ENCODE measurements at regions not wholly inside any gene's neighbourhood (a gene's known extent, or its start where the extent isn't known, plus 50 kb on each side); places are given as distances from the start of the nearest gene placed in this dataset.

GRCh38 chr3:144241404-144241803 is 269.8 kb downstream of the DIPK2A start:
- no peak for DNase-seq

- DNase-seq: no peak
Measured at GRCh38 chr3:144242747-144243146, 271.1 kb downstream of the DIPK2A start.

- DNase-seq: no peak
Measured at GRCh38 chr3:144244662-144245061, 273.0 kb downstream of the DIPK2A start.

- no peak for DNase-seq
Measured at GRCh38 chr3:144252896-144253295, 281.3 kb downstream of the DIPK2A start.

- no peak for DNase-seq
Measured at GRCh38 chr3:144257381-144257780, 285.8 kb downstream of the DIPK2A start.

GRCh38 chr3:144259267-144259666 is 287.6 kb downstream of the DIPK2A start:
- DNase-seq: no peak

- DNase-seq: no peak
Measured at GRCh38 chr3:144263706-144264105, 292.1 kb downstream of the DIPK2A start.

GRCh38 chr3:144264350-144264749 is 292.7 kb downstream of the DIPK2A start:
- no peak for DNase-seq

- no peak for DNase-seq
Measured at GRCh38 chr3:144264794-144265193, 293.2 kb downstream of the DIPK2A start.

GRCh38 chr3:144265542-144266100 is 294.0 kb downstream of the DIPK2A start:
- DNase-seq: no peak

- no peak for DNase-seq
Measured at GRCh38 chr3:144270100-144270499, 298.5 kb downstream of the DIPK2A start.

- DNase-seq: peak; percentile 83
Measured at GRCh38 chr3:144272680-144273079, 301.1 kb downstream of the DIPK2A start.

- no peak for DNase-seq
Measured at GRCh38 chr3:144273601-144274000, 302.0 kb downstream of the DIPK2A start.

GRCh38 chr3:144275005-144275404 is 303.4 kb downstream of the DIPK2A start:
- DNase-seq: no peak

GRCh38 chr3:144282313-144282712 is 310.7 kb downstream of the DIPK2A start:
- no peak for DNase-seq

GRCh38 chr3:144286235-144286910 is 314.8 kb downstream of the DIPK2A start:
- DNase-seq: no peak

- peak; percentile 6 for DNase-seq
Measured at GRCh38 chr3:144287001-144287400, 315.4 kb downstream of the DIPK2A start.

GRCh38 chr3:144289057-144289456 is 317.4 kb downstream of the DIPK2A start:
- no peak for DNase-seq

GRCh38 chr3:144294659-144295538 is 323.3 kb downstream of the DIPK2A start:
- DNase-seq: no peak

- DNase-seq: no peak
Measured at GRCh38 chr3:144295613-144296012, 324.0 kb downstream of the DIPK2A start.

GRCh38 chr3:144296808-144297207 is 325.2 kb downstream of the DIPK2A start:
- DNase-seq: no peak

- no peak for DNase-seq
Measured at GRCh38 chr3:144301863-144302262, 330.2 kb downstream of the DIPK2A start.

GRCh38 chr3:144307951-144308350 is 336.3 kb downstream of the DIPK2A start:
- DNase-seq: no peak

GRCh38 chr3:144308396-144308795 is 336.8 kb downstream of the DIPK2A start:
- DNase-seq: no peak
